ENCODE measurements at regions not wholly inside any gene's neighbourhood (a gene's known extent, or its start where the extent isn't known, plus 50 kb on each side); places are given as distances from the start of the nearest gene placed in this dataset.

GRCh38 chr3:45283471-45283870 lies 57.4 kb upstream of the TMEM158 start:
- Histone ChIP-seq H3K9ac (ENCODE audit: low read length) (no peak overlapping the region), H3K9me3 (ENCODE audit: insufficient read depth, low read depth, low read length) (peaks cover 2% of the 10 kb centered on the region), H3K27ac (ENCODE audit: low read depth, low read length) (no peak overlapping the region), H3K36me3 (ENCODE audit: insufficient read depth, low read length) (no peaks in the 10 kb centered on the region), H3K27me3 (ENCODE audit: insufficient read depth, low read length) (peaks cover 16% of the 10 kb centered on the region), H3K79me2 (ENCODE audit: insufficient read depth, low read length) (no peaks in the 10 kb centered on the region), H3K4me3 (ENCODE audit: insufficient read depth, low read depth, low read length) (no peak overlapping the region), H3K4me2 (ENCODE audit: low read length) (no peak overlapping the region), H2AFZ (ENCODE audit: low read depth, low read length) (no peak overlapping the region), H3K4me1 (ENCODE audit: insufficient read depth, low read length) (no peaks in the 10 kb centered on the region), H4K20me1 (ENCODE audit: insufficient read depth, low read length) (no peaks in the 10 kb centered on the region)
- FAIRE-seq: no peak
- Mint-ChIP-seq H3K27me3 (ENCODE audit: low read depth, unreplicated experiment) (peaks cover 7% of the 10 kb centered on the region), H3K4me3 (ENCODE audit: unreplicated experiment) (no peak overlapping the region), H3K36me3 (ENCODE audit: low read depth, unreplicated experiment) (no peaks in the 10 kb centered on the region), H3K27ac (ENCODE audit: unreplicated experiment) (no peak overlapping the region), H3K4me1 (ENCODE audit: low read depth, unreplicated experiment) (no peaks in the 10 kb centered on the region), H3K9me3 (ENCODE audit: unreplicated experiment) (peaks cover 12% of the 10 kb centered on the region)
- no peak for TF ChIP-seq CTCF (IDR thresholded peaks at IDR 0.05; ENCODE audit: insufficient read depth, low read depth, low read length)
- no peak for DNase-seq (ENCODE audit: low read depth)

GRCh38 chr3:45297331-45297730 lies 71.2 kb upstream of the TMEM158 start:
- DNase-seq (ENCODE audit: low read depth) (no peak), FAIRE-seq (no peak)
- no peaks in the 10 kb centered on the region for H3K36me3 Mint-ChIP-seq (ENCODE audit: low read depth, unreplicated experiment)
- peaks cover 9% of the 10 kb centered on the region for H3K9me3 Mint-ChIP-seq (ENCODE audit: unreplicated experiment)
- no peak overlapping the region for H3K4me3 Mint-ChIP-seq (ENCODE audit: unreplicated experiment)
- no peak overlapping the region for H3K9ac ChIP-seq (ENCODE audit: low read length)
- H3K27me3 ChIP-seq (ENCODE audit: insufficient read depth, low read length): peaks cover 5% of the 10 kb centered on the region
- TF ChIP-seq CTCF (IDR thresholded peaks at IDR 0.05; ENCODE audit: insufficient read depth, low read depth, low read length) (no peak), EZH2 (IDR thresholded peaks at IDR 0.05; ENCODE audit: insufficient read depth, low read length) (no peak)
- no peaks in the 10 kb centered on the region for H3K4me1 ChIP-seq (ENCODE audit: insufficient read depth, low read length)
- H4K20me1 ChIP-seq (ENCODE audit: insufficient read depth, low read length): no peaks in the 10 kb centered on the region
- no peak overlapping the region for H3K27ac ChIP-seq (ENCODE audit: low read depth, low read length)
- H3K9me3 ChIP-seq (ENCODE audit: insufficient read depth, low read depth, low read length): peaks cover 3% of the 10 kb centered on the region
- H3K4me2 ChIP-seq (ENCODE audit: low read length): no peak overlapping the region
- no peaks in the 10 kb centered on the region for H3K36me3 ChIP-seq (ENCODE audit: insufficient read depth, low read length)
- peaks cover 19% of the 10 kb centered on the region for H3K27me3 Mint-ChIP-seq (ENCODE audit: low read depth, unreplicated experiment)
- no peak overlapping the region for H2AFZ ChIP-seq (ENCODE audit: low read depth, low read length)
- no peaks in the 10 kb centered on the region for H3K79me2 ChIP-seq (ENCODE audit: insufficient read depth, low read length)
- H3K27ac Mint-ChIP-seq (ENCODE audit: unreplicated experiment): no peak overlapping the region
- H3K4me3 ChIP-seq (ENCODE audit: insufficient read depth, low read depth, low read length): no peak overlapping the region
- no peaks in the 10 kb centered on the region for H3K4me1 Mint-ChIP-seq (ENCODE audit: low read depth, unreplicated experiment)

- no peak overlapping the region for H3K27ac Mint-ChIP-seq (ENCODE audit: unreplicated experiment)
- no peak for TF ChIP-seq EZH2 (IDR thresholded peaks at IDR 0.05; ENCODE audit: insufficient read depth, low read length)
- no peak for TF ChIP-seq CTCF (IDR thresholded peaks at IDR 0.05; ENCODE audit: insufficient read depth, low read depth, low read length)
Measured at GRCh38 chr3:45302470-45302869, 76.4 kb upstream of the TMEM158 start.

More at GRCh38 chr3:45302470-45302869, 76.4 kb upstream of the TMEM158 start:
- Histone ChIP-seq H3K9me3 (ENCODE audit: insufficient read depth, low read depth, low read length) (peaks cover 3% of the 10 kb centered on the region), H3K9ac (ENCODE audit: low read length) (no peak overlapping the region), H3K4me3 (ENCODE audit: insufficient read depth, low read depth, low read length) (no peak overlapping the region), H4K20me1 (ENCODE audit: insufficient read depth, low read length) (no peaks in the 10 kb centered on the region), H3K79me2 (ENCODE audit: insufficient read depth, low read length) (no peaks in the 10 kb centered on the region), H2AFZ (ENCODE audit: low read depth, low read length) (no peak overlapping the region), H3K36me3 (ENCODE audit: insufficient read depth, low read length) (no peaks in the 10 kb centered on the region), H3K4me2 (ENCODE audit: low read length) (no peak overlapping the region), H3K27ac (ENCODE audit: low read depth, low read length) (no peak overlapping the region), H3K4me1 (ENCODE audit: insufficient read depth, low read length) (no peaks in the 10 kb centered on the region), H3K27me3 (ENCODE audit: insufficient read depth, low read length) (peaks cover 1% of the 10 kb centered on the region)
- Mint-ChIP-seq H3K36me3 (ENCODE audit: low read depth, unreplicated experiment) (no peaks in the 10 kb centered on the region), H3K4me1 (ENCODE audit: low read depth, unreplicated experiment) (no peaks in the 10 kb centered on the region), H3K9me3 (ENCODE audit: unreplicated experiment) (peaks cover 15% of the 10 kb centered on the region), H3K4me3 (ENCODE audit: unreplicated experiment) (no peak overlapping the region), H3K27me3 (ENCODE audit: low read depth, unreplicated experiment) (peaks cover 14% of the 10 kb centered on the region)
- no peak for DNase-seq (ENCODE audit: low read depth)
- no peak for FAIRE-seq

Data from astrocyte (in vitro differentiated cells and primary cell).